ENCODE measurements at regions not wholly inside any gene's neighbourhood (a gene's known extent, or its start where the extent isn't known, plus 50 kb on each side); places are given as distances from the start of the nearest gene placed in this dataset.

DNA sequence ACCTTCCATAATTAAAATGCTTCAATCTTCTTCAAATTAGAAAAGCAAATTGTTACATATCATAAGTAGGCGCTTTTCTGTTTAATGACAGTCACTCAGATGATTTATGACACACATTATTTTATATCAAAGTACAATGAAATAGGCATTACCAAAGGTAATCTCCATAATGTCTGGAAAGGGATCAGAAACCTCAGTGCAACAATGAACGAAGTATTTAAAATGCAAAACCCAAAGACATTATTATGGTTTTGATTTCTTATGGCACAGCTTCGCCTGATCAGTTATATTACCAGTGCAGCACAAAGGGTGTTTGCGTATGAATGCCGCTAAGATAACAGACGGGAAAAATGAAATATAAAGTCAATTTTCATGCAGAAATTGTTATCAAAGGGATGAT lies 162.2 kb upstream of the MEIS1 start:
- TF ChIP-seq, protein P1, sequence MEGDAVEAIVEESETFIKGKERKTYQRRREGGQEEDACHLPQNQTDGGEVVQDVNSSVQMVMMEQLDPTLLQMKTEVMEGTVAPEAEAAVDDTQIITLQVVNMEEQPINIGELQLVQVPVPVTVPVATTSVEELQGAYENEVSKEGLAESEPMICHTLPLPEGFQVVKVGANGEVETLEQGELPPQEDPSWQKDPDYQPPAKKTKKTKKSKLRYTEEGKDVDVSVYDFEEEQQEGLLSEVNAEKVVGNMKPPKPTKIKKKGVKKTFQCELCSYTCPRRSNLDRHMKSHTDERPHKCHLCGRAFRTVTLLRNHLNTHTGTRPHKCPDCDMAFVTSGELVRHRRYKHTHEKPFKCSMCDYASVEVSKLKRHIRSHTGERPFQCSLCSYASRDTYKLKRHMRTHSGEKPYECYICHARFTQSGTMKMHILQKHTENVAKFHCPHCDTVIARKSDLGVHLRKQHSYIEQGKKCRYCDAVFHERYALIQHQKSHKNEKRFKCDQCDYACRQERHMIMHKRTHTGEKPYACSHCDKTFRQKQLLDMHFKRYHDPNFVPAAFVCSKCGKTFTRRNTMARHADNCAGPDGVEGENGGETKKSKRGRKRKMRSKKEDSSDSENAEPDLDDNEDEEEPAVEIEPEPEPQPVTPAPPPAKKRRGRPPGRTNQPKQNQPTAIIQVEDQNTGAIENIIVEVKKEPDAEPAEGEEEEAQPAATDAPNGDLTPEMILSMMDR (IDR thresholded peaks at IDR 0.05; ENCODE audit: borderline replicate concordance, extremely low read depth, low read length, poor library complexity, severe bottlenecking): no peak
- TF ChIP-seq EZH2 (IDR thresholded peaks at IDR 0.05; ENCODE audit: borderline replicate concordance, low read depth, low read length, severe bottlenecking): no peak
